Fibroblast of lung (primary cell): ENCODE measurements at regions not wholly inside any gene's neighbourhood (a gene's known extent, or its start where the extent isn't known, plus 50 kb on each side); places are given as distances from the start of the nearest gene placed in this dataset.

Experiments used
- DNase-seq, 2 donors: peaks; one replicate each; pipeline versions ENCODE4 v3.0.0 to v3.0.0-alpha.2; 2010; ENCODE audit warnings: low read depth in 2 of 2
- H2AFZ ChIP-seq: 2 replicates; pipeline ENCODE4 v1.5.1; 2012; ENCODE audit warnings: low read length, control low read depth, inconsistent platforms
- H3K27ac ChIP-seq: 2 replicates; pipeline ENCODE4 v1.5.1; 2011; ENCODE audit warnings: low read length, control low read depth; ENCODE audit not compliant: insufficient read depth
- H3K27me3 ChIP-seq: 2 replicates; pipeline ENCODE4 v1.5.1; 2011; ENCODE audit warnings: mild to moderate bottlenecking, low read length; ENCODE audit not compliant: control insufficient read depth, insufficient read depth
- H3K36me3 ChIP-seq: 2 replicates; pipeline ENCODE4 v1.5.1; 2011; ENCODE audit warnings: low read length; ENCODE audit not compliant: control insufficient read depth, insufficient read depth
- H3K4me1 ChIP-seq: 2 replicates; pipeline ENCODE4 v1.5.1; 2011; ENCODE audit warnings: low read length; ENCODE audit not compliant: control insufficient read depth, insufficient read depth; ENCODE audit errors: extremely low read depth
- H3K4me2 ChIP-seq: 2 replicates; pipeline ENCODE4 v1.5.1; 2011; ENCODE audit warnings: low read length, control low read depth; ENCODE audit not compliant: insufficient read depth; ENCODE audit errors: extremely low read depth
- H3K4me3 ChIP-seq, 4 experiments: fragments of 200-600 bp in 1 of 4; sonication (generic) in 1 of 4; replicated peaks in 1 of 4; 2 replicates each; pipeline ENCODE4 v1.5.1; 2011 to 2016; ENCODE audit warnings: low read length in 4 of 4, low read depth in 3 of 4, mild to moderate bottlenecking in 3 of 4, control low read depth in 2 of 4, inconsistent platforms in 1 of 4, mixed read lengths in 1 of 4; ENCODE audit not compliant: insufficient read depth in 1 of 4; ENCODE audit errors: control extremely low read depth in 1 of 4
- H3K79me2 ChIP-seq: 2 replicates; pipeline ENCODE4 v1.5.1; 2012; ENCODE audit warnings: mild to moderate bottlenecking, low read length, inconsistent platforms; ENCODE audit not compliant: control insufficient read depth, insufficient read depth
- H3K9ac ChIP-seq: 2 replicates; pipeline ENCODE4 v1.5.1; 2011; ENCODE audit warnings: mild to moderate bottlenecking, low read length, control low read depth; ENCODE audit not compliant: insufficient read depth
- H3K9me3 ChIP-seq: 2 replicates; pipeline ENCODE4 v1.5.1; 2012; ENCODE audit warnings: low read depth, low read length; ENCODE audit not compliant: control insufficient read depth, insufficient read depth
- H4K20me1 ChIP-seq: 2 replicates; pipeline ENCODE4 v1.5.1; 2011; ENCODE audit warnings: low read length; ENCODE audit not compliant: control insufficient read depth, insufficient read depth; ENCODE audit errors: extremely low read depth
- CTCF ChIP-seq, 2 donors: IDR thresholded peaks in 1 of 2; conservative IDR thresholded peaks in 1 of 2; 1 replicate in 1 of 2; 2 replicates in 1 of 2; pipeline ENCODE4 v1.5.1; 2011 to 2012; ENCODE audit warnings: low read length in 2 of 2, control low read depth in 1 of 2, inconsistent platforms in 1 of 2, low read depth in 1 of 2, mild to moderate bottlenecking in 1 of 2
- EZH2 ChIP-seq: IDR thresholded peaks from 2 replicates; pipeline ENCODE4 v1.5.1; 2012; ENCODE audit warnings: low read length, control low read depth, mild to moderate bottlenecking; ENCODE audit errors: missing control alignments

- no peak overlapping the region for H2AFZ ChIP-seq
- no peaks in the 10 kb centered on the region for H3K36me3 ChIP-seq
- no peaks in the 10 kb centered on the region for H3K79me2 ChIP-seq
- no peak overlapping the region for H3K4me3 ChIP-seq
- no peak overlapping the region for H3K4me2 ChIP-seq
- H3K4me1 ChIP-seq = no peaks in the 10 kb centered on the region
- no peaks in the 10 kb centered on the region for H3K9me3 ChIP-seq
- no peak overlapping the region for H3K27ac ChIP-seq
- DNase-seq = no peak
- no peak for TF ChIP-seq EZH2
- TF ChIP-seq CTCF (conservative IDR thresholded peaks at IDR 0.05 in 1 of 2, IDR thresholded peaks at IDR 0.05 in 1 of 2; ENCODE audit: low read depth in 1 of 2, low read length in 2 of 2) = no peak
- no peak overlapping the region for H3K9ac ChIP-seq
- H4K20me1 ChIP-seq = no peaks in the 10 kb centered on the region
- H3K27me3 ChIP-seq = no peaks in the 10 kb centered on the region
Measured at GRCh38 chr1:81323862-81324261, 476.9 kb upstream of the ADGRL2 start.

- no peak for DNase-seq
- TF ChIP-seq EZH2 (no peak), CTCF (conservative IDR thresholded peaks at IDR 0.05 in 1 of 2, IDR thresholded peaks at IDR 0.05 in 1 of 2; ENCODE audit: low read depth in 1 of 2, low read length in 2 of 2) (no peak)
- H3K9me3 ChIP-seq = no peaks in the 10 kb centered on the region
- H3K27ac ChIP-seq = no peak overlapping the region
- no peaks in the 10 kb centered on the region for H3K79me2 ChIP-seq
- H3K4me3 ChIP-seq = no peak overlapping the region
- H3K36me3 ChIP-seq = no peaks in the 10 kb centered on the region
- H3K27me3 ChIP-seq = no peaks in the 10 kb centered on the region
- H3K4me2 ChIP-seq = no peak overlapping the region
- H3K9ac ChIP-seq = no peak overlapping the region
- H4K20me1 ChIP-seq = no peaks in the 10 kb centered on the region
- no peak overlapping the region for H2AFZ ChIP-seq
- H3K4me1 ChIP-seq = no peaks in the 10 kb centered on the region
Measured at GRCh38 chr1:81317191-81317590, 483.5 kb upstream of the ADGRL2 start.

GRCh38 chr1:81314513-81315233 is 486.1 kb upstream of the ADGRL2 start:
- TF ChIP-seq EZH2 (no peak), CTCF (conservative IDR thresholded peaks at IDR 0.05 in 1 of 2, IDR thresholded peaks at IDR 0.05 in 1 of 2; ENCODE audit: low read depth in 1 of 2, low read length in 2 of 2) (no peak)
- Histone ChIP-seq H4K20me1 (no peaks in the 10 kb centered on the region), H3K27ac (no peak overlapping the region), H3K4me3 (no peak overlapping the region), H3K4me2 (no peak overlapping the region), H3K27me3 (no peaks in the 10 kb centered on the region), H3K79me2 (no peaks in the 10 kb centered on the region), H3K36me3 (no peaks in the 10 kb centered on the region), H3K9me3 (no peaks in the 10 kb centered on the region), H3K9ac (no peak overlapping the region), H3K4me1 (no peaks in the 10 kb centered on the region), H2AFZ (no peak overlapping the region)
- DNase-seq = peak in 1 of 2 donors; percentile 6
